Eye (tissue), 1 donor: ENCODE measurements at regions not wholly inside any gene's neighbourhood (a gene's known extent, or its start where the extent isn't known, plus 50 kb on each side); places are given as distances from the start of the nearest gene placed in this dataset.
A peak's percentile ranks its signal among the peaks of the same experiment; 100 is the strongest.

Experiments used
- DNase-seq: peaks from one replicate; pipeline ENCODE4 v3.0.0-alpha.2; 2015

DNA sequence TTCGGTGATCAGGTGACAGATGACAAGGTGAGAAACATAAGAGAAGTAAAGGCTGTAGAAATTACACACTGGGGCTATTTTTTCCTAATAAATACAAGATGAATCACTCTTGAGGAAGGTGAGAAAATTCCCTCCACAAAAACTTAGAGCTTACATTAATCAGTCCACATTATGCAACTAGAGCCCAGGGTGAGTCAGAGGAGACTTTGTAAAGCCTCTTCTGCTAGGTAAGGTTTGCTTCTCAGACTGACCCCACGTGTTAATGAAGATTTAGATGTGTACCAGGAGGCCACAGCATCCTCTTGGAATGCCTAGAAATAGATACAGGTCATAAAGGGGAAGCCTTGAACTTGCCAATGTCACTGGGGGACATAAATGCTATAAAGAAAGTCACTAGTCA, 396.0 kb upstream of the SMIM31 start:
- DNase-seq = no peak

DNA sequence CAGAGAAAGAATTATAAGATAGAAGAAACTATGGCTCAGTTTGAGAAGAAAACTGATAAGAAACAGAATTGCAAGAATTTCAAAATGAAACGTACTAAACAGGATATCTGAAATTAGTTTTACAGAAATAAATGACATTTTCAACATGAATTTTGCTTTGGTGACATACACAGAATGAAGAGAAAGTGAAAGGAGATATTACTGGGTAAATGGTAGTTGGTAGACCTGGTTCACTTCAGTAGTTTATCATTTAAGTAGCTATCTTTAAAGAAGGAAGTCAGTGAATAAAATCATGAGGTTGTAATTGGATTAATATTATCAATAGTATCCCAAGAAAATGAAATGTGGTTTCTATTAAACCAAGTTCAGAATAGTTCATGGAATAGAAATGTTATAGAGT, 395.5 kb upstream of the SMIM31 start:
- no peak for DNase-seq

DNA sequence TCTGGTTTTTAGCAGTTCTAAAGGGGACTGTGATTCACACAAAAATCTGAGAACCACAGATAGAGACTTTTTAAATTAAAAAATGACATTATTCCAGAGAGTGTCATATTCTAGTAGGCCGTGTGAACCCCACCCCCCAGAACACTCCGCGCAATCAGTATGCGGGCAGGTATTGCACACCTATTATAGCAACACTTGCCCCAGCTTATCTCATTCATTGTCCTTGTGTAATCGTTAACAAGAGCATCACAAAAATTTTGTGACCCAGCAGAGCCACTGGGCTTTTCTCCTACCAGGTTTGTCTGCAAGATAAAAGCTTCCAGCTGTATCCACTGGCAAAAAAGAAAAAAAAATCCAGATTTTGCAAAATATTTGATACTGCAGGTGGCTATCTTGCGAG, 394.1 kb upstream of the SMIM31 start:
- no peak for DNase-seq

- DNase-seq = no peak
These were observed 385.0 kb upstream of the SMIM31 start for GRCh38 chr4:164368894-164369293.

GRCh38 chr4:164373021-164373420, 380.9 kb upstream of the SMIM31 start:
- DNase-seq = no peak

DNA sequence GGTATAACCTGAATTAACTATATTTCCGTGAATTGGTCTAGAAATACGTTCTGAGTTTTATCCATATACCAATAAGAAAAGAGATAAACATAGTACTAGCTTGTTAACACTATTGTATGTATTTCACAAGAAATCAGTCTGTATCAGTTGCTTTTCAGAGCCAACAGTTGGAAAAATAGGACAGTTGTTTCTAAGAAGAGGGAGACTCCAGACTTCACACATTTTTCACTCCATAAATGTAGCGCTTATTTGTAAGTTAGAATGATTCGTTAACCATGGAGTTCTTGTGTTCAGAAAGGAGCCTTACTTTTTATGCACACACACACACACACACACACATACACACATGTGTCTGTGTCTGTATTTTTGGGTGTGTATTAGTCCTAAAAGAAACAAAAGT, 376.7 kb upstream of the SMIM31 start:
- DNase-seq = no peak

DNA sequence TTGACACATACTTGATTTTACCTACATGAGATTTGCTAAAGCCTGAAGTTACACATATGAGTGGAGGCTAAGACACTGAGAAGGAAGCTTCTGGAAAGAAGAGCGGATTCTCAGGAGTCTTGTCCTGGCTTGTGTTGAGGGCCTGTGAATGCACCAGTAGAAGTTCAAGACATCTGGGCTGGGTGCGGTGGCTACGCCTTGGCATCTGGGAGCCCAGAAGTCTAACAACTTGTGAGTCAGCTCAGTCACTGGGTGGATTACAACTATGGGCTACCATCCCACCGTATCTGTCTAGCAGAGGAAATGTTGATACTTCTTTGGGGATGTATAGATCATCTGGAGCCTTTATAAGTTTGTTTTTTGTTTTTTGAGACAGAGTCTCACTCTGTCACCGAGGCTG, 375.6 kb upstream of the SMIM31 start:
- DNase-seq = no peak

GRCh38 chr4:164379694-164380093, 374.2 kb upstream of the SMIM31 start:
- DNase-seq = no peak

GRCh38 chr4:164381859-164382258, 372.1 kb upstream of the SMIM31 start:
- peak; percentile 11 for DNase-seq

DNA sequence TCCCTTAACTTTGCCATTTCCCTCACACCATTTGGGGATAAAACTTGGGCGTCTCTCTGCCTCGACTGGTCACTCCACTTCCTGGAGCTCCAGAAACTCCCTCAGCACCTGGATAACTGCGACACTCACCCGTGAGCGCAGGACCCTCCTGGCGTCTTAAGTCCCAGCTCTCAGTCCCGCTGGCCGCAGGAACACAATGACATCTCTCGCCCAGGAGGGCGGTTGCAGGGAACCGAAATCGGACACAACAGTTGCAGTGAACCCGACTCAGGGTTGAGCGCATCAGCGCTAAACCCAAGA, 370.9 kb upstream of the SMIM31 start:
- no peak for DNase-seq

- peak; percentile 96 for DNase-seq
These were observed 370.3 kb upstream of the SMIM31 start for GRCh38 chr4:164383358-164384220.

GRCh38 chr4:164384416-164384815, 369.5 kb upstream of the SMIM31 start:
- DNase-seq = no peak

- no peak for DNase-seq
These were observed 357.5 kb upstream of the SMIM31 start for GRCh38 chr4:164396439-164396838.

GRCh38 chr4:164402554-164402953, 351.4 kb upstream of the SMIM31 start:
- DNase-seq = no peak

DNA sequence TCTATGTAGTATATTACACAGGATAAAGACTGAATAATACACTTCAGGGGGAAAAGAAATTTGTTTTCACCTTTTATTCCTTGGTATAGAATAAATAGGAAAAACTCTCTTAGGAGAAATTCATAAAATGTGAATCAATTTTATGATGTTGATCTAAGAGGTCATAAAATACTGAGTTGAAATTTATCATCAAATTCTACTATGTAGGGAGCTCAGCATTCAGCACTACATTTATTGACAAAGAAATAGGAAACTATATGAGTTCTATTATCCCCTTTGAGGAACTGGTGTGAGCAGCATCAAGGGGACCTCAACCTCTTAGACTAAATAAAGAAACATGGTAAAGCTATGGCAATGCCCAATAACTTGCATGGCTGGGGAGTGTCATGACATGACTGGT, 348.2 kb upstream of the SMIM31 start:
- no peak for DNase-seq

DNA sequence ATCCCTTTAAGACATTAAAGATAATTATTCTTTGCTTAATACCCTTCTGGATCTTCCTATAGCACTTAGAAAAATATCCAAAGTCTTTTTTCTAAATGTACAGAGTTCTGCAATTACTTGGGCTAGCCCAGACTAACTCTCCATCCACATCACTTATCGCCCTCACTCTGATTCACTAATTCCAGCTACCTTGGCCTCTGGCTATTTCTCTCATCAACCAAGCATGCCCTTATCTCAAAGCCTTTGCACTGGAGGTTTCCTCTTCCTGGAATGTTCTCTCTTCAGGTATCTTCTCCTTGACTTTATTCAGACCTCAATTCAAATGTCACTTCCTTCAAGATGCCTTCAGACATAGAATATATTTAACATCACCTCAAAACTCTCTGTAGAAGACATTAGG, 345.1 kb upstream of the SMIM31 start:
- DNase-seq = no peak

GRCh38 chr4:164410401-164410800, 343.5 kb upstream of the SMIM31 start:
- DNase-seq = no peak

GRCh38 chr4:164412246-164412645, 341.7 kb upstream of the SMIM31 start:
- DNase-seq = no peak

DNA sequence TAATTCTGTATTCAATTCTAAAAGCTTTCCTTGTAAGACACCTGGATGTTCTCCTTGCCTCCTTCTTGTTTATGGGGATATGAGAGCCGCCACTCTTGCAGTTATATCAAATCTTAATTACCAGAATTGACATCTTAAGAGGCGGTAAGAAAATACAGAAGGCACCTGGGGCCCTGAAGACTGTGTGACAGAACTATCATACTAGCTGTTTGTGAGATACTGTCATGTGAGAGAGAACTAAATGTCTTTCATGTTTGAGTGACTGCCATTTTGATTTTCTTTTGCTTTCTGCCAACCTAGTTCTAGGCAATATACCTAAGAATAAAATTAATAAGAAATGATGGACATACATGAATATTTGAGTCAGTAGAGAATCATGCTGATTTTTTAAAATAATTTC, 340.2 kb upstream of the SMIM31 start:
- DNase-seq = no peak

DNA sequence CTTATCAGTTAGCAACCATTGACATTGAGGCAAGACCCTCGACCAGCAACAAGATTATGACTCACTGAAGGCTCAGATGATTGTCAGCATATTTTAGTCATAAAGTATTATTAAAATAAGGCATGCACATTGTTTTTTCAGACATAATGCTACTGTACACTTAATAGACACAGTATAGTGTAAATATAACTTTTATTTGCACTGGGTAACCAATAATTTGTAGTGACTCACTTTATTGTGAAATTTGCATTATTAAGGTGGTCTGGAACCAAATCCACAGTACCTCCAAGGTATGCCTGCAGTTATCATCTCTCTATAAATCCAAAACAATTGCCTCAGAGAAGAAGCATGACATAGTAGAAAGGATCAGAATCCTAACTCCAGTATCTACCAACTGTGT, 330.1 kb upstream of the SMIM31 start:
- DNase-seq = no peak

- no peak for DNase-seq
These were observed 329.1 kb upstream of the SMIM31 start for GRCh38 chr4:164424846-164425245.

- no peak for DNase-seq
These were observed 325.4 kb upstream of the SMIM31 start for GRCh38 chr4:164428561-164428960.

DNA sequence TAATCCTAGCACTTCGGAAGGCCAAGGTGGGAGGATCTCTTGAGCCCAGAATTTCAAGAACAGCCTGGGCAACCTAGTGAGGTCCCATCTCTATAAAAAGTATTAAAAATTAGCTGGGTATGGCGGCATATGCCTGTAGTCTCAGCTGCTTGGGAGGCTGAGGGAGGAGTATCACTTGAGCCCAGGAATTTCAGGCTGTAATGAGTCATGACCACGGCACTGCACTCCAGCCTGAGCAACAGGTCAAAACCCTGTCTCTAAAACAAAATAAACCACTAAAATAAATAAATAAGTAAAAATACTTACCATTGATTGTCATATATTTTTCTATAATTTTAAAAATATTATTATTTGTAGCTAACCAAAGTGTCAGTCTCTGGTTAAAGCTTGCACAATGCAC, 315.6 kb upstream of the SMIM31 start:
- DNase-seq = no peak

DNA sequence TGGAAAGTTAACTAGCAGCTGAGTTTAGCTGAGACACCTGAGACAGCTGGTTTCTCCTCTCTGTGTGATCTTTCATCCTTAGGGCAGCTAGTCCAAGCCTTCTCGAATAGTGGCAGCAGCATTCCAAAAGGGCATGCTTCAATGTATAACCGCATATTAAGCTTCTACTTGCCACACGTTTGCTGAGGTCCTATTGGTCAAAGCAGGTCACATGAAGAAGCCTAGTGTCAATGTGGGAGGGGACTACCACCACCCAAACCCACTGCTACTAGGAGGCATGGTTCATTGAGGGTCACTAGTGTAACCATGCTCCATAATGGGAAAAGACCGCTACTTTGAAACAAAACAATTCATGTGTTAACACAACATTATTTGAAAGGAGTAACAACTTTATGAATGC, 314.9 kb upstream of the SMIM31 start:
- no peak for DNase-seq

GRCh38 chr4:164440199-164440598, 313.7 kb upstream of the SMIM31 start:
- DNase-seq = peak; percentile 19
